HEK293T (cell line): ENCODE measurements at regions not wholly inside any gene's neighbourhood (a gene's known extent, or its start where the extent isn't known, plus 50 kb on each side); places are given as distances from the start of the nearest gene placed in this dataset.

Experiments
- CTCF ChIA-PET: fragments of 350-600 bp; formaldehyde crosslinking; extraction: SDS; loops from one replicate; lab custom pipeline; 2021; ENCODE audit warnings: antibody characterized with exemption, inconsistent platforms; lab: Yijun Ruan, JAX
- POLR2A ChIA-PET: fragments of 350-600 bp; formaldehyde crosslinking; extraction: SDS; loops from one replicate; lab custom pipeline; 2020; ENCODE audit warnings: antibody characterized with exemption, inconsistent platforms; lab: Yijun Ruan, JAX
- DNase-seq: peaks from one replicate; pipeline ENCODE4 v3.0.0; 2012; ENCODE audit warnings: mixed read lengths; ENCODE audit errors: extremely low spot score
- ARNT ChIP-seq: fragments of 450-650 bp; IDR thresholded peaks from 2 replicates; pipeline ENCODE4 v1.6.1; 2017; ENCODE audit warnings: mild to moderate bottlenecking
- BHLHE40 ChIP-seq: fragments of 450-650 bp; IDR thresholded peaks from 2 replicates; pipeline ENCODE4 v1.6.1; 2016; ENCODE audit warnings: mild to moderate bottlenecking, moderate library complexity, borderline replicate concordance
- CTBP1 ChIP-seq: fragments of 450-650 bp; IDR thresholded peaks from 2 replicates; pipeline ENCODE4 v1.6.1; 2016; ENCODE audit warnings: borderline replicate concordance
- ELF4 ChIP-seq: fragments of 450-650 bp; IDR thresholded peaks from 2 replicates; pipeline ENCODE4 v1.6.1; 2017; ENCODE audit warnings: antibody characterized with exemption
- FOXA1 ChIP-seq: fragments of 450-650 bp; IDR thresholded peaks from 2 replicates; pipeline ENCODE4 v1.6.1; 2016; ENCODE audit warnings: mild to moderate bottlenecking
- FOXK2 ChIP-seq: fragments of 450-650 bp; IDR thresholded peaks from 2 replicates; pipeline ENCODE4 v1.6.1; 2016; ENCODE audit warnings: mild to moderate bottlenecking
- FOXM1 ChIP-seq: fragments of 450-650 bp; IDR thresholded peaks from 2 replicates; pipeline ENCODE4 v1.6.1; 2017; ENCODE audit warnings: mild to moderate bottlenecking, borderline replicate concordance
- HDGF ChIP-seq: fragments of 450-650 bp; IDR thresholded peaks from 2 replicates; pipeline ENCODE4 v1.6.1; 2017; ENCODE audit warnings: antibody characterized with exemption, borderline replicate concordance
- L3MBTL2 ChIP-seq: fragments of 450-650 bp; conservative IDR thresholded peaks from 2 replicates; pipeline ENCODE4 v1.6.1; 2016; ENCODE audit warnings: mild to moderate bottlenecking
- LEF1 ChIP-seq: fragments of 450-650 bp; IDR thresholded peaks from 2 replicates; pipeline ENCODE4 v1.6.1; 2017; ENCODE audit warnings: mild to moderate bottlenecking, borderline replicate concordance
- NFRKB ChIP-seq: fragments of 450-650 bp; IDR thresholded peaks from 2 replicates; pipeline ENCODE4 v1.6.1; 2016; ENCODE audit warnings: mild to moderate bottlenecking, moderate library complexity
- SP1 ChIP-seq: fragments of 450-650 bp; IDR thresholded peaks from 2 replicates; pipeline ENCODE4 v1.6.1; 2017
- SUZ12 ChIP-seq: fragments of 450-650 bp; IDR thresholded peaks from 2 replicates; pipeline ENCODE4 v1.6.1; 2016; ENCODE audit warnings: mild to moderate bottlenecking
- TARDBP ChIP-seq: fragments of 450-650 bp; IDR thresholded peaks from 2 replicates; pipeline ENCODE4 v1.6.1; 2016
- ZNF384 ChIP-seq: fragments of 450-650 bp; IDR thresholded peaks from 2 replicates; pipeline ENCODE4 v1.6.1; 2016
- TF ChIP-seq, protein P1 (sequence below): fragments of 450-650 bp; IDR thresholded peaks from 2 replicates; pipeline ENCODE4 v1.6.1; 2016

DNA sequence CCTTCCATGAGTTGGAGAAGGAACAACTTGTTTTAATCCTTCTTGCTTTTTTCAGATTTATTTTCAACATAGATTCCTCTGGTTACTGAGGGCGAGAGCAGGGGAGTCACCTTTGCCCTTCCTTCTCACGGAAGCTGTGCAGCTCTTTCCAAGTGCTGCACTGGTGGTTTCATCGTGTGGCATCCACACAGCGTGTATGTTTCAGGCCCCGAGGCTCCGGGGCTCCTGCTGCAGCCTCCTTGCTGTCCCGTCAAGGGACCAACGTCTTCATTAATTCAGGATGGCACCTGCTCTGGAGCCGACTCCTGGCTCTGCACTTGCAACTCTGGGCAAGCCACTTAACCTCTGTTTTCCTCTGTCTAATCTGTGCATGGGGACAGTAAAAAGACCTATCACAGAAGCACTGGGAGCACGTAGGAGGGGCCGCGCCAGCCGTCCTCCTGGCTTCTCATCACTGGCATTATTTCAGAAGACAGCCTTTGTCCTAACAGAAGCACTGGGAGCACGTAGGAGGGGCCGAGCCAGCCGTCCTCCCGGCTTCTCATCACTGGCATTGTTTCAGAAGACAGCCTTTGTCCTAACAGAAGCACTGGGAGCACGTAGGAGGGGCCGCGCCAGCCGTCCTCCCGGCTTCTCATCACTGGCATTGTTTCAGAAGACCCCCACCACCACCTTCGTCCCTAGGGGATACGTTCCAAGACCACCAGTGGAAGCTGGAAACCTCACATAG is 117.8 kb upstream of the NKX1-1 start:
- ChIA-PET CTCF (no interaction called here), POLR2A (no interaction called here)
- TF ChIP-seq ZNF384 = no peak
- no peak for TF ChIP-seq NFRKB
- TF ChIP-seq L3MBTL2 = no peak
- TF ChIP-seq LEF1 = no peak
- TF ChIP-seq ARNT = no peak
- TF ChIP-seq, protein P1, sequence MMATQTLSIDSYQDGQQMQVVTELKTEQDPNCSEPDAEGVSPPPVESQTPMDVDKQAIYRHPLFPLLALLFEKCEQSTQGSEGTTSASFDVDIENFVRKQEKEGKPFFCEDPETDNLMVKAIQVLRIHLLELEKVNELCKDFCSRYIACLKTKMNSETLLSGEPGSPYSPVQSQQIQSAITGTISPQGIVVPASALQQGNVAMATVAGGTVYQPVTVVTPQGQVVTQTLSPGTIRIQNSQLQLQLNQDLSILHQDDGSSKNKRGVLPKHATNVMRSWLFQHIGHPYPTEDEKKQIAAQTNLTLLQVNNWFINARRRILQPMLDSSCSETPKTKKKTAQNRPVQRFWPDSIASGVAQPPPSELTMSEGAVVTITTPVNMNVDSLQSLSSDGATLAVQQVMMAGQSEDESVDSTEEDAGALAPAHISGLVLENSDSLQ = no peak
- TF ChIP-seq FOXK2 = no peak
- no peak for TF ChIP-seq SP1
- no peak for TF ChIP-seq CTBP1
- no peak for TF ChIP-seq HDGF
- TF ChIP-seq SUZ12 = no peak
- no peak for TF ChIP-seq ELF4
- no peak for TF ChIP-seq FOXA1
- TF ChIP-seq FOXM1 = no peak
- no peak for TF ChIP-seq BHLHE40
- TF ChIP-seq TARDBP = no peak
- DNase-seq = no peak

- TF ChIP-seq ELF4 = no peak
- no peak for TF ChIP-seq LEF1
- no peak for TF ChIP-seq L3MBTL2
- no peak for TF ChIP-seq BHLHE40
- TF ChIP-seq, protein P1 = no peak
- TF ChIP-seq CTBP1 = no peak
- TF ChIP-seq SUZ12 = no peak
- no peak for TF ChIP-seq NFRKB
- TF ChIP-seq FOXM1 = no peak
- TF ChIP-seq FOXK2 = no peak
- no peak for DNase-seq
- ChIA-PET CTCF (no interaction called here), POLR2A (no interaction called here)
These were observed 117.3 kb upstream of the NKX1-1 start for GRCh38 chr4:1523506-1523905.

DNA sequence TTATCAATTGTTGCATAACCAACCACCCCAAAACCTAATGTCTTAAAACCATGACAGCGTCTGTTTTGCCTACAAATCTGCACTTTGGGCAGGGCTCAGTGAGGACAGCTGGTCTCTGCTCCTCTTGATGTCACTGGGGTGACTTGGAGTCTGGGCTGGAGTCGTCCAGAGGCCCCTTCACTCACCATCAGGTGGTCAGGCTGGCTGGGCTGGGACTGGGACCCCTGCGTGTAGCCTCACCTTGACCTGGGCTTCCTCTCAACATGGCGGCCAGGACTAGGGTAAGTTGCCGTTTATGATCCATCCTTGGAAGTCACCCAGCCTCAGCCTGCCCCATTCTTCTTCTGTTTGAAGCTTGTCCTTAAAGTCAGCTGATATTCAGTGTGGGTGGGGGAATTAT is 116.8 kb upstream of the NKX1-1 start:
- CTCF ChIA-PET = no interaction called here
- TF ChIP-seq ZNF384 (no peak), FOXM1 (no peak), BHLHE40 (no peak), ELF4 (no peak), SUZ12 (no peak), CTBP1 (no peak), ARNT (no peak), TARDBP (no peak), SP1 (no peak), HDGF (no peak), L3MBTL2 (no peak)
- TF ChIP-seq, protein P1 = no peak
- POLR2A ChIA-PET = no interaction called here
- DNase-seq = no peak

DNA sequence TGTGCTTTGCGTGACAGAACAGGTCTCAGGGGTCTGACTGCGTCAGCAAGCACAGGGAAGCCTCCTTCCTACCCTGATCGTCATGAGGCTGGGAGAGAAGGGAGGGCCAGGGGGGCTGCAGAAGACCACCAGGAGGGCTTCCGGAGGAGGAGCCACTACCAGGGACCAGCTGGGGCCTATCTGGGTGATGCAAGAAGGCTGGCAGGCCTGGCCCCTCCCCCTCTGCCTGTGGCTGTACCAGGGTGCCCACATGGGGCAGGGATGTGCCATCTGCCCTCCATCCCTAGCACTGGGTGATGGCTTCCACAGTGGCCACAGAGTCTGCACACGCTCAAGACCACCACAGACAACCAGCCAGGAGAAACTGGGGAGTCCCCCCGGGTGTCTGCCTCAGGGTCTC is 116.4 kb upstream of the NKX1-1 start:
- POLR2A ChIA-PET = no interaction called here
- TF ChIP-seq, protein P1 = no peak
- TF ChIP-seq FOXM1 (no peak), FOXK2 (no peak), SP1 (no peak), HDGF (no peak), TARDBP (no peak), NFRKB (no peak), ARNT (no peak), FOXA1 (no peak), L3MBTL2 (no peak), SUZ12 (no peak), BHLHE40 (no peak), ZNF384 (no peak)
- CTCF ChIA-PET = no interaction called here
- no peak for DNase-seq

- POLR2A ChIA-PET = no interaction called here
- TF ChIP-seq NFRKB = no peak
- no peak for TF ChIP-seq LEF1
- no peak for TF ChIP-seq ELF4
- TF ChIP-seq, protein P1 = no peak
- TF ChIP-seq FOXK2 = no peak
- TF ChIP-seq ARNT = no peak
- TF ChIP-seq L3MBTL2 = no peak
- no peak for TF ChIP-seq BHLHE40
- TF ChIP-seq ZNF384 = no peak
- TF ChIP-seq CTBP1 = no peak
- no peak for TF ChIP-seq FOXA1
- no peak for TF ChIP-seq FOXM1
- no peak for TF ChIP-seq TARDBP
- no peak for DNase-seq
- CTCF ChIA-PET = no interaction called here
These were observed 115.6 kb upstream of the NKX1-1 start for GRCh38 chr4:1521821-1522361.
